Liver (tissue), 3 donors: ENCODE measurements at regions not wholly inside any gene's neighbourhood (a gene's known extent, or its start where the extent isn't known, plus 50 kb on each side); places are given as distances from the start of the nearest gene placed in this dataset.

Source experiments
- ATF3 ChIP-seq: IDR thresholded peaks from 2 replicates; pipeline ENCODE4 v1.6.1; 2016; ENCODE audit warnings: antibody characterized with exemption
- CTCF ChIP-seq: fragments of 150-350 bp; IDR thresholded peaks from 2 replicates; pipeline ENCODE4 v1.5.1; 2017; ENCODE audit warnings: improper control_type of control experiment, low read depth, low read length; ENCODE audit not compliant: missing input control
- FOXA1 ChIP-seq: IDR thresholded peaks from 2 replicates; pipeline ENCODE4 v1.6.1; 2016; ENCODE audit warnings: antibody characterized with exemption
- FOXA2 ChIP-seq: IDR thresholded peaks from 2 replicates; pipeline ENCODE4 v1.6.1; 2016; ENCODE audit warnings: antibody characterized with exemption
- GABPA ChIP-seq, 2 donors: IDR thresholded peaks in 1 of 2; conservative IDR thresholded peaks in 1 of 2; 2 replicates each; pipeline ENCODE4 v1.6.1; 2016; ENCODE audit warnings: antibody characterized with exemption in 2 of 2, mild to moderate bottlenecking in 1 of 2, moderate library complexity in 1 of 2
- JUND ChIP-seq, 2 donors: IDR thresholded peaks; 2 replicates each; pipeline ENCODE4 v1.6.1; 2016; ENCODE audit warnings: antibody characterized with exemption in 2 of 2
- MAX ChIP-seq: IDR thresholded peaks from 2 replicates; pipeline ENCODE4 v1.6.1; 2016; ENCODE audit warnings: antibody characterized with exemption
- NR2F2 ChIP-seq: IDR thresholded peaks from 2 replicates; pipeline ENCODE4 v1.6.1; 2016; ENCODE audit warnings: antibody characterized with exemption
- RAD21 ChIP-seq, 2 donors: IDR thresholded peaks; 2 replicates each; pipeline ENCODE4 v1.6.1; 2016; ENCODE audit warnings: antibody characterized with exemption in 2 of 2, mild to moderate bottlenecking in 2 of 2
- SP1 ChIP-seq: IDR thresholded peaks from 2 replicates; pipeline ENCODE4 v1.6.1; 2018; ENCODE audit warnings: antibody characterized with exemption, mild to moderate bottlenecking
- TAF1 ChIP-seq: conservative IDR thresholded peaks from 2 replicates; pipeline ENCODE4 v1.6.1; 2016; ENCODE audit warnings: antibody characterized with exemption, mild to moderate bottlenecking
- YY1 ChIP-seq: IDR thresholded peaks from 2 replicates; pipeline ENCODE4 v1.6.1; 2016; ENCODE audit warnings: antibody characterized with exemption, mild to moderate bottlenecking
- TF ChIP-seq, protein P1 (sequence below): IDR thresholded peaks from 2 replicates; pipeline ENCODE4 v1.6.1; 2016; ENCODE audit warnings: antibody characterized with exemption, mild to moderate bottlenecking
- donor health status: healthy.
- donor health status: healthy.

GRCh38 chr3:102593812-102594602 lies 159.2 kb downstream of the ZPLD1 start:
- TF ChIP-seq SP1 = no peak
- TF ChIP-seq JUND (IDR thresholded peaks at IDR 0.05) = no peak
- TF ChIP-seq CTCF = no peak
- TF ChIP-seq NR2F2 = no peak
- no peak for TF ChIP-seq TAF1
- TF ChIP-seq ATF3 = no peak
- TF ChIP-seq, protein P1, sequence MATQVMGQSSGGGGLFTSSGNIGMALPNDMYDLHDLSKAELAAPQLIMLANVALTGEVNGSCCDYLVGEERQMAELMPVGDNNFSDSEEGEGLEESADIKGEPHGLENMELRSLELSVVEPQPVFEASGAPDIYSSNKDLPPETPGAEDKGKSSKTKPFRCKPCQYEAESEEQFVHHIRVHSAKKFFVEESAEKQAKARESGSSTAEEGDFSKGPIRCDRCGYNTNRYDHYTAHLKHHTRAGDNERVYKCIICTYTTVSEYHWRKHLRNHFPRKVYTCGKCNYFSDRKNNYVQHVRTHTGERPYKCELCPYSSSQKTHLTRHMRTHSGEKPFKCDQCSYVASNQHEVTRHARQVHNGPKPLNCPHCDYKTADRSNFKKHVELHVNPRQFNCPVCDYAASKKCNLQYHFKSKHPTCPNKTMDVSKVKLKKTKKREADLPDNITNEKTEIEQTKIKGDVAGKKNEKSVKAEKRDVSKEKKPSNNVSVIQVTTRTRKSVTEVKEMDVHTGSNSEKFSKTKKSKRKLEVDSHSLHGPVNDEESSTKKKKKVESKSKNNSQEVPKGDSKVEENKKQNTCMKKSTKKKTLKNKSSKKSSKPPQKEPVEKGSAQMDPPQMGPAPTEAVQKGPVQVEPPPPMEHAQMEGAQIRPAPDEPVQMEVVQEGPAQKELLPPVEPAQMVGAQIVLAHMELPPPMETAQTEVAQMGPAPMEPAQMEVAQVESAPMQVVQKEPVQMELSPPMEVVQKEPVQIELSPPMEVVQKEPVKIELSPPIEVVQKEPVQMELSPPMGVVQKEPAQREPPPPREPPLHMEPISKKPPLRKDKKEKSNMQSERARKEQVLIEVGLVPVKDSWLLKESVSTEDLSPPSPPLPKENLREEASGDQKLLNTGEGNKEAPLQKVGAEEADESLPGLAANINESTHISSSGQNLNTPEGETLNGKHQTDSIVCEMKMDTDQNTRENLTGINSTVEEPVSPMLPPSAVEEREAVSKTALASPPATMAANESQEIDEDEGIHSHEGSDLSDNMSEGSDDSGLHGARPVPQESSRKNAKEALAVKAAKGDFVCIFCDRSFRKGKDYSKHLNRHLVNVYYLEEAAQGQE = no peak
- peak; percentile 7 for TF ChIP-seq FOXA2
- TF ChIP-seq YY1 = no peak
- no peak for TF ChIP-seq FOXA1
- TF ChIP-seq MAX = no peak
- TF ChIP-seq RAD21 (IDR thresholded peaks at IDR 0.05) = no peak
- TF ChIP-seq GABPA (IDR thresholded peaks at IDR 0.05 in 1 of 2, conservative IDR thresholded peaks at IDR 0.05 in 1 of 2) = no peak
